Stimulated activated CD4-positive, alpha-beta T cell treated with anti-CD3 and anti-CD28 coated beads, Interleukin-4, amount 100 ng/mL, for 1 hour (primary cell): ENCODE measurements at regions not wholly inside any gene's neighbourhood (a gene's known extent, or its start where the extent isn't known, plus 50 kb on each side); places are given as distances from the start of the nearest gene placed in this dataset.

Source experiments
- DNase-seq: peaks from one replicate; pipeline ENCODE4 v3.0.0-alpha.2; 2020

DNA sequence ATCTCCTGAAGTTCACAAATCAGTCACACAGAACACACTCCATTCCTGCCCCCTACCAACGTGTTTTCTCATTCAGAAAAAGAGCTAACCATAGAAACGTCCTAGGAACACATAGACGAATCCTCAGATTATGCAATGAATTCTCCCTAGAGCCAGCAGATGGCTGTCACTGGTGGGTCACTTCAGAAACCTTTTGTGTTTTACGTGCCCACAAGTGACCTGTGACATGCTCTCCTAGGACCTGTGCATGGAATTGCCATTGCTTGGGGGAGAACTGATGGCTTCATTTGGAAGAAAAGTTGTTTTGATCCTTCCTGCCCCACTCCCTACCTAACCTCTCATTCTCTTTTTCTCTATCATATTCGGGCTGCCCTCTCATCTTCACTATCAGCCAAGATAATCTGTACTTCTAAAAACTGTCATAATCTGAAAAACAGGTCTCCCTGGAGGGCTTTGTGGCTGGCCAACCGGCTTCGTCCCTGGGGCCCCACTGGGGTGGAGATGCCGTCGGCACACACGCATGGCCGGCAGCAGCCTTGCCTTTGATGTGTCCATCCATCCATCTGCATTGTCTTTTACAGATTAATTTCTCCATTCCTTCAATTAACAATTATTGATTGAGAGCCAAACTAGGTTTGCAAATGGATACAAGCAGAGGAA is 144.1 kb upstream of the SERP2 start:
- no peak for DNase-seq

DNA sequence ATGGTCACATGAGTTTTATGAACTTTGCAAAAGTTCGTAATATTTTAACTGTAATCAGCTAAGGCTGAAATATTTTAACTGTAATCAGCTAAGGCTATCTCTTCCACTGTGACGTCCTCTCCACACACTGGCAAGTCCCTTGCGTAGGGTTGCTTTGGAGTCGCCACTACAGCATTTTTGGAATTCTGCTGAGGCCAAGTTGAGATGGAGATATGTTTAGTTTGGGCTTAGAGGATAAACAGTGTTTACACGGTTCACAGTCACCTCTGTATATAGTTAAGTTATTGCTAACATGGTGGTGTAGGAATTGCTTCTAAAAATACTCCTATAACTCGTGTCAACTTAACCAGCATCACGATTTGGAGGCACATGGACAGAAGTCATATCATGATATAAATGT is 143.6 kb upstream of the SERP2 start:
- DNase-seq, result no peak

DNA sequence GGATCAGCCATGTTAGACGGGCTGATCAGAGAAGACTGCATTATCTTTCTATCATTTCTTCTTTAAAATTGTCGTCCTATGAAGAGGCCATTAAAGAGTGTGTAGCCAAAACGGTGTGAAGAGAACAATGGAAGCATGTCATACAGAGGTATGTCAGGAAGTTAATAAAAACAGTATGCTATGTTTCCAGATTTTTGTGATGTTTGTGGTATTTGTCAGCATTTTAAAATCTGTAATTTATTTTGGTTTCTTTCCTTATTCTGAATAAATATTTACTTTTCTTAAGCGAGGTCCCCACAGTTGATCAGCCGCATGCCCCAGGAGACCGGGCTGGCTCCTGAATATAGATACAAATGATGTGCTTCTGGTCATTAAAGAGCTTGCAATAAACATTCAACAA is 142.9 kb upstream of the SERP2 start:
- no peak for DNase-seq

DNA sequence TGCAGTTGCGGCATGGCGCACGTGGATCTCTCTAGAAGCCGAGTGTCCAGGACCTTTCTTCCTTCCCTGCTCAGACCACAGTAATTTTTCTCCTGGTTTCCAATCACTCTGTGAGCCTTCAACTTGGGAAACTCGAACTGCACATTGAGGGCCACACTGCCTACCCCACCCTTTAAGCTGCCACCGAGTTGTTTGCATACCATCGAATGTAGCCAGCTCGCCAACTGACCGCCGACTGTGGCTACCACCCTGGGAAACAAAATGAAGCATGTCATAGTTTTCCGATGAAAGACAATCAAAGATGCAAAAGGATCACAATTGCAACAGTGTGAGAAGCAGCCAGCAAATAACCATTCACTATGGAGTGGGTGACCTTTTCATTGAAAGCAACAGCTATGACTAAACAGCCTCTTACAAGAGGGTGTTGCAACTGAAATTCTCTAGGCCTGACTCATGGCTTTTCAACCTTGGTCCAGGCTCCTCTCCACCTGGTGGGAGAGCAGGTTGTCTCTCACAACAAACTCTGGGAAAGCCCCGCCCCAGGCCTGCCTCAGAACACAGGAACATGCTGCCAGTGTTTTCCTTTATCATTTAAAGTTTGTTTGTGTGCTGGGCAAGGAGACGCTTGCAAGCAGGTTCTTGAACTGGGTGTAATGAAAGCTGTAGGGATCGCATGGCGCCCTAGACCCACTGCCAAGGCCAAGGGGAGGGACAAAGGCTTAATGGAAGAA is 141.7 kb upstream of the SERP2 start:
- peak; percentile 13 for DNase-seq

DNA sequence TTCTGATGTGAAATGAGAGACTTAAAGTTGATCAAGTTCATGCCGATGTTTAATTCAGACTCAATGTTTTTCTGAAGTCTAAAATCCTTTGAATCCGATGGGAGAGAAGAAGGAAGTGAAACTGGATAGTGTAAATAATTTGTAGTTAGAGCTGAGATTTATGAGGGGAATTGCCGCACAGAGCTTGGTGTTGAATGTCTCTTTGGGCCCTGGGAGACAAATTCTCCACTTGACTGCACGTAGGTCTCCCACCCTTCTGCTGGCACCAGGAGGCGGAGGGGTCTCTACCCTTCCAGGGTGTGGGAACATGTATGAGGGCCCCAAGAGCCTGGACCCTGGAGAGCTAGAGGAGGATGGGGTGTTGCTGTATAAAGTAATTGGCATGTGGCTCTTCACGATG is 140.8 kb upstream of the SERP2 start:
- no peak for DNase-seq

DNA sequence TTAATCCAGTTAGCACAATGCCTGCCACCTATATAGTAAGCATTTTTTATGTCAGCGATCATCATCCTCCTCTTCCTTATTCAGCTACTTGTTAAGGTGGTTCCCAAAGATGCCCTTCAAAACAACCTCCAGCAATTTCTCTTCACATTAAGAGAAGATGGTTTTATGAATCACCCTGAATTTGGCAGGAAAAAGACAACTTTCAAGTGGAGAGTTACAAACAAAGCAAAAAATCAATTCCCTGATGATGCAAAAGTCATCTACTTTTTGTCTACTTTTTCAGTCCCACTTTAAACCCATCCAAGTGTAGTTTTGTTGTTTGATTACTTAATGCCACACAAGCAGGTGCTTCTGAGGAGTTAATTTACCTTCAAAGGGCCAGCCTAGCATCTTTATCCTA is 139.1 kb upstream of the SERP2 start:
- no peak for DNase-seq

DNA sequence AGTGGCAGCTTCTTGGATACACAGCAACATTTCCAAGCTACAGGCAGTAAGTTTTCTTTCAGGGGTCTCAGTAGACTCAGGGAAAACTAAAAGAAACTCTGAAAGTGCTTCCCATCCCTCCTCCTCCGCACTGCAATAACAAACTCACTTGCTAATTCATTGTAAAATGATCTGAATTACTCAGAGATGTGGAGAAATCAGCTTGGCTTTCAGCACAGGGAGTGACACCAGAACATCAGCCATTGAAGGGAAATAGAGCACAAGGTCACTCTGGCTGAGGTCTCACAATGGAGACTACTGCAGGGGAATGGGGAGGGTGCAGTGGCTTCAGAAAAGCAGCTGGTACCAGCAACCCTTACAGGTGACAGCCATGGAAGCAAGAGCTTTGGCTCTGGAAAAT is 137.3 kb upstream of the SERP2 start:
- no peak for DNase-seq

DNA sequence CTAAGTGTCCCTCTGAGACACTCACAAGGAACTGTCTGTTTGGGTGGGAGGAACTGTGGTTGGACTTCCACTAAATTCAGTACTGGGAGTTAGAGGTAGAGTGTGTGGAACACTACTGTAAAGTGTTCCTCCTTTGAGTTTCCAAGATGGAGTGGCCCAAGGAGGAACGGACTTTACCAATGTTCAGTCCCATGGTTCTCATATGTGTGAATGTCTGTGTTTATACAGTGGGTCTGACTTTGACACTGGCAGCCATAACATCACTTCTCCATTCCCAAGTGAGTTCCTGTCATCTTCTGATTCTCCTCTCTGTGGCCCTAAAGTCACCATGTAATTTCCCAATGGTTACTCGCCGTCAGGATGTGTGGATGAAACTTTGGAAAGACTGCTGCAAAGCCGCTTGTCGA is 136.8 kb upstream of the SERP2 start:
- DNase-seq, result no peak

DNA sequence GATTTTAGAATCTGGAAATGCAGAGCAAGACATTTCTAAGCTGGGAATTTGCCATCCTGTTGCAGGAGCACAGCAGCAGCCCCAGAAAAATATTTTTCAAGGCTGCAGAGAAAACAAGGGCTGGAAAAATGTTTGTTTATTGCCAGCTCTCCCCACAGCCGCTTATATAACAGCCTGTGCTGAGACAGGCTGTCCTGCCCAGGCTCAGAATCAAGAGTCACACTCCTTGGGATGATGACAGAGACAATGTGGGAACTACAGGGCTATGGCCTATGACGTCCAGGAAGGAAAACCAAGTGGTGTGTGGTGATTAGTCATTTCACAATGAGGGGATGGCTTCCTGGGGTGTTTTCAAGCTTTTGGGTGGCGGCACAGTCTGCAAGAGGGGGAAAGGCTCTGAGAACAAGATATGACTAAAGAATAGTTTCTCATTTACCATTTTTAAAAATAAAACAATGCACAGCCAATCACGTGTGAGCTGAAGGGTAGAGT is 136.3 kb upstream of the SERP2 start:
- DNase-seq, result no peak

DNA sequence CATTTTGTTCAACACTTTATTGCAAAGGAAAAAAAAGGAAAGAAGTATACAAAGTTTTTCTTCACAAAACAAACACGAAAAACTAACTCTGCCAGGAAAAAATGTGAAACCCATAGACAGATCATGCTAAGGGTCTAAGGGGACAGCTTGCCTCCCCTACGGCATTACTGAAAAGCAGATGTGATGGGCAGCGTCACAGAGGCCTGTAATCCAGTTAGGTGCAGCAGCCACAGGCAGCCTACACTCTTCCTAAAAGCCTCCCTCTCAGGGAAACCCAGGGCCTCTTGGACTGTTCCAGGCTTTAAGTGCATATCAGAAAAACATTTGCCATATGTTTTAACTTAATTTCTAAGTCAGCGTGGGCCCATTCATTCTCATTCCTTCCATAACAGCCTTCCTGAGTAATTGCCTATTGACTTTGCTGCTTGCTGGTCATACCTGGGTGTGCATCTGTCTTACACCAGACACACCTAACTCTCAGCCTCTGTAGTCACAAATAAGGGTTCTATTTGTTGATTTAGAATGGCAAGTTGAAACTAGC is 135.7 kb upstream of the SERP2 start:
- DNase-seq, result no peak

DNA sequence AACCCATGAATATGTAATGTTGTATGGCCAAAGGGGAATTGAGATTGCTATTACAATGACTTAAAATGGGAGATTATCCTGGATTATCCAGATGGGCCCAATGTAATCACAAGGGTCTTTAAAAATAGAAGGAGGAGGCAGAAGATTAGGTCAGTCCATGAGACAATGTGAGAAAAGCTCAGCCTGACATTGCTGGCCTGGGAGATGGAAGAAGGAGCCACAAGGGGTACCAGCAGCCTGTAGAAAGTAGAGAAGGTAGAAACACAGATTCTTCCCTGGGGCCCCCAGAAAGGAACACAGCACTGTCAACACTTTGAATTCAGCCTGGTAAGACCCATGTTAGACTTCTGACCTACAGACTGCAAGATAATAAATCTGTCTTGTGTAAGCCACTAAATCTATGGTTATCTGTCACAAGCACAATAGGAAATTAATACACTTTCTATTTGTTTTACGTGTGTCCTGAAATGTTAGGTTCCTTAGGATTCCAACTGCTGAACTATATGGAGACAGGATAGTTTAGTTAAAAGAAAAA is 132.9 kb upstream of the SERP2 start:
- no peak for DNase-seq

DNA sequence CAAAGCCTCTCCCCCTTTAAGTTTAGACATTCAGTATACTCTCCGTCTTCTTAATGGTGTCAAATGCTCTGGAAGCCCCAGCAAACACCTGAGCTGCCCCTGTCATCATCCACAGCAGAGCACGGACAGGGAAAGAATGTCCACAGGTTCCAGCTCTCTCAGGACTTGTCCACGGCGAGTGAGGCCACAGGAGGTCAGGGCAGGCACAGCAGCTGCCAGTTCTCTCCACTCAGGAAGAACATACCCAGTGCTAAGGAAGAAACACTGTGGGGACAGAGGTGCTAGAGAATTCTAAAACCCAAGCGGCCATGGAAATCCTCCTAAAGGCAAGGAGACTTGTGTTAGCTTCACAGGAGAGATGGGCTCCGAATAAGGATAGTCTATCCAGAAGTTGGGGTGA is 132.0 kb upstream of the SERP2 start:
- DNase-seq, result no peak

DNA sequence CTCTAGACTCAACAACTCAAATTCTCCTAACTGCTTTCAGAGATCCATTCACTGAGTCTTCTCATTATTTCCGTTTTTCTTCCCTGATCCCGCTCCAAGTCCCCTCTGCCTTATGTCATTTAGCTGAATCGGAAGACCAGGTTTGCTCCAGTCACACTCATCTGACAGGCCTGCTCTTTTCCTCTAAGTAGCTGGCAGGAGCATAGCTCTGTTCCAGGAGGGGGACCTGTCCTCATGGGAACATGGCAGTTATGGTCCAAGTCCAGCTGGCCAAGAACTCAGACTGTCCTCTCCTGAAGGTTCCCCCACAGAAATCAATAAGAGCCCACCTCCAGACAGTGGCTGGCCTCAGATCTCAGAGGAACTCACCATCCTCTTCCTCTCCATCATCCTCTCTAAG is 130.9 kb upstream of the SERP2 start:
- no peak for DNase-seq

DNA sequence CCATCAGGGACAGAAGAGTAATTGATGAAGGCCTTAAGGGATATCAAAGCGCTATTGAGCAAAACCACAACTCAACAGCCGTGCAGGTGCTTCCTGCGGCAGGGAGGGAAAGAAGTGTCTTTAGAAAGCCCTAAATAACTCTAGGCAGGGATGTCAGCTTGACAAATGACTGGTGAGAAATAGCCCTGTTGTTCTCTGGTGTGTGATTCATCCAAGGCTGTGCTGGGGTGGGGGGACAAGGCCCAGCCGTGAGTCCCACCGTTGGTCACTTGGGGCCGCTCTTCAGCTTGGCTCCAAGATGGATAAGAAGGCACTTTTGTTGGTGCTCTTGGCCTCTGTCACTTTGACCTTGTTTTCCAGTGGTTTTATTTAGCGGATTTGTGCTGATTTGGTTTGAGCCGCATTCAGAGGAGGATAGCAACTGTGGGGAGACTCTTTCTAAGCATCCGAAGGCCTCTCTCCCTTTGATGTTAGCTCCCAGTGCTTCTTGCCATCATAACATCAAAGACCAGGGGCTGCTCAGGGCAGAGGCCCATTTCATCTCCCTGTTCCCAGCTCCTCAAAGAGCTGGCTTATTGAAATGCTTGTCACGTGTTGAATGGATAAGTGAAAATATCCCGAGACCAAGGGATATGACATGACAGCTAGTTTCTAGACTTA is 130.3 kb upstream of the SERP2 start:
- peak; percentile 29 for DNase-seq

DNA sequence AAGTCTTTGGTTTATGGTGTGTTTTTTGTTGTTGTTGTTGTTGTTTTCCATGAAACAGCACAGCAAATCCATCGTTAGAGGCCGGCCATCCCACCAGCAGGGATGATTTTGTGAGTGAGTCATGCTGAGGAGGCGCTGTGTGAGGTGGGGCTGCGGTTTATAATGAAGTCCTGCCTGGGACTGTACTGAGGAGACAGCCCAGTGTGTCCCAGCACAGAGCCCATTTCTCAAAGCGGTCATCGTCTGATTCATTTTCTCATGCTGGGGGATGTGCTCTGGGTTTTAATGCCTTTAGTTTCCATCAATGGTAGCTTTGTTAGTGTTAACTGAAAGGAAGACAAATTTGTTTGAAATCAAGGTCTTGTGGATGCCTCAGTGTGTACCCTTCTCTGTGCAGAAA is 129.3 kb upstream of the SERP2 start:
- DNase-seq, result no peak

DNA sequence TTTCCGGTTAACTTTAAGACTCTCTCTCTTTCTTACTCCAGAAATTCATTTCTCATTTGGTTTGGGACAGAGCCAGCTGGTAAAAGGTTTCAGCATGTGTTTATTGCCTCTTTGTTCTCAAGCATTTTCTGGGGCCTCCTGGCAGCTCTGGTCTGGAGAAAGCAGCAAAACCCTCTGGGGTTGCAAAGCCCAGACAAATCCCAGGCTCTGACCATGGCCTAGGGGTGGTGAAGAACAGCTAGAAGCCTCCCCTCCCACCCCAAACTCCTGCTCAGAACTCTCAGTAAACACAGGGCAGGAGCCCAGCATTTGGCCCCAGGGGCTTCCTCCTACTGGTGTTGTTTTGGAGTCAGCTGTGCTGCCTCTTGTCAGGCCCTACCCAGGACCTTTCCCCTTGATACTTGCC is 124.2 kb upstream of the SERP2 start:
- DNase-seq, result no peak

DNA sequence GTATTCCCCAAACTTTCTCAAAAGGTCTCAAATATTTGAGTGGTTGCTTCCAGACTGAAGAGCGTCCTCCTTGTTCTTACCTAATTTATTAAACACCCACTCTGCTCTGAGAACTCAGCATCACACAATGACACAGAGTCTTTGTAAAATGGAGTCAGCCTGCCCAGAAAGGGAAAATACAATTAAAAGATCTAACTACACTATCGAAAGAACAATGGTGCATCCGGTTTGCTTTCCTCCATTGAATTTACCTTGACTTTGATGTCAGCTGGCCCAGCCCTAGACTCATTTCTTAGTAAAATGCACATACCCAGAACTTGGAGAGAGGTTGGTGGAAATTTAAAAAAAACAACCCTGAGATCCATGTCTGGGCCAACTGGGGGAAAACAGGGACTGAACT is 120.7 kb upstream of the SERP2 start:
- DNase-seq, result no peak

DNA sequence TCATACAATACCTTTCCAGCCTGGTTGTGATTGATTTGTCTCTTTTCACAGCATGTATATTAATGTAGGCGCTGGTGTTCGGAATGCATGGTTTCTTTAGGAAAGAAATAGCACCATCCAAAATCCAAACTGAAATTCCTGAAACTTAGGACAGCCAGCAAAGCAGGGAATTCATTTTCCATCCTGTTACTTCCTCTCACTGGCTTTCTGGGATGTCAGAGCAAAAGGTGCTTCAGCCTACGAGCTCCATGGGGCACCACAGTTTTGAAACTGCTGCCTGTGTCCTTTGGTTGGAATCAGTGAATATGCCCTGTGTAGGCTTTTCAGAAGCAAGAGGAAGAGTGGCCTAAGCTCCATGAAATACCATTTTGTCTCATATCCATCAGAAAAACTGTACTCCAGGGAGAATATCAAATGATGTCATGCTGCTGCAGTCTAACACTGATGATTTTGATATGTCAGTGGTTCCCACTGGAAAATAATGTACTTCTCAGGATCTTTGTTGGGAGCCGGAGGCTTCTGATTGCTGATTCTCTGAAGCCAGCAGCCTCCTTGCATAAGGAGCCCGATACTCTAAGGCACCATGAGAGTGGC is 117.8 kb upstream of the SERP2 start:
- DNase-seq, result no peak

DNA sequence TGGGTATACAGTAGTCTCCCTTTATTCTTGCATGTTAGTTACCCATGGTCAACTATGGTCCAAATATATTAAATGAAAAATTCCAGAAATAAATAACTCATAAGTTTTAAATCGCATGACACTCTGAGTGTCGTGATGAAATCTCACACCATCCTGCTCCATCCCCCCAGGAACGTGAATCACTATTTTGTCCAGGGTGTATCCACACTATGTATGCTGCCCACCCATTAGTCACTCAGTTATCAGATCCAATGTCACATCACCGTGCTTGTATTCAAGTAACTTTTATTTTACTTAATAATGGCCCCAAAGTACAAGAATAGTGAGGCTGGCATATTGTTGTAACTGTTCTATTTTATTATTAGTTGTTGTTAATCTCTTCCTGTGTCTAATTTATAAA is 115.8 kb upstream of the SERP2 start:
- DNase-seq, result no peak

DNA sequence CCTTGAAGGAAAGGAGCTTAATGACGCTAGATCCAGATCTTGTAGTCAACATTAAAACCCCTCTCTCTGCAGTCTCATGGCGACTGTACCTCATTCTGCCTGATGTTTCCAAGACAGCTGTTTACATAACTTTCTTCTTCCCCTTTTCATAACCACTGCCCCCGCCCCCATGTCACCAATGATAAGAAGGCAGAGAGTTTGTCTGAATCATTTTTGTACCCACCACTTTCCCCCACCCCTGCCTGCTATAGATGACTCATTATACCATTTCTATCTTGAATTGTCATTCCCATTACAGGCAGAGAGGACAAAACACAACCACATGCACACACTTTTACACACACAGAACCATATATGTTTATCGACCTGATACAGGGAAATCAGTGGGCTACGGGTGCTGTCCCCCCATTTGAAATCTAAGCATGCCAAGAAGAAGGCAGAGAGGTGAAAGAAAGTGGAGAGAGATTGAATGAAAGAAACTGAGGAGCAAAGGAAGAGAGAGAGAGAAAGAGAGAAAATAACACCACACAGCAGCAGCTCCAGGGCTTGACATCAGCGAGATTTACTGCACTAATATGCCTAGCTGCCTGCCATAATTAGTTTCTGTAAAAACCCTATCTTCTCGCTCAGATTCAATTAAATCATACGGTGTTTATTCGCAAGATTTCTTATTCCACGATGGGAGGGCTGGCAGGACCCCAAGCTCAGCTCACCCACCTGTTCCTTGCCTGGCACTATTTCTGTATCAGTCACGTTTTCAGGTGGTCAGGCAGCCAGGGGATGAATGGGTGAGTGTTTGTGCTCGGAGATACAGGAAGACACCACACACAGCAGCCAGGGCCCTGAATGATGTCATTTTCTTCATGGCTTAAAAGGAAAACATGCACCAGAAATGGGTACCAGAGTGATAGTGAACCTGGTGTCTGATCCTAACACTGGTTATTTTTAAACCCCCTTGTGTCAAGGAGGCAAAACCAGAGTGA is 114.3 kb upstream of the SERP2 start:
- DNase-seq, result peak; percentile 79

DNA sequence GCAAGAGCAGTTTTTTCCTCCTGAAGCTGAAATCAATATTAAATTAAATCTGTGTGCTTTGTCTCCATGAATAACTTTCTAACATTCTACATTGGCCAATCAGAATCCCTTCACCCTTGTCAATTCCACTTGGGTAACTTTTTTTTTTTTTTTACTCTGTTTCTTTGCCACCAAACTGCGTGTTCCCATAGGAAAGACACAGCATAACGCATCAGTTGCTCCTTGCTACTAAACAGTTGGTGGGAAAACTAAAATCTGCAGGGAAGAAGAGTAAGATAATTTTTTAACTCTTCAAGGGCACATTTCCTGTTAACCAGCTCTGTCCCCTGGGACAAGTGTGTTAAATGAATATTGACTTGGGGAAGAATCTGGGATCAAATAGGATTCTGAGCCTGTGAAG is 113.3 kb upstream of the SERP2 start:
- DNase-seq, result no peak
